DOHH2 (cell line): ENCODE measurements at regions not wholly inside any gene's neighbourhood (a gene's known extent, or its start where the extent isn't known, plus 50 kb on each side); places are given as distances from the start of the nearest gene placed in this dataset.

ENCODE experiments used
- CTCF ChIP-seq: fragments of 200-600 bp; sonication (generic); IDR thresholded peaks from one replicate; pipeline ENCODE4 v1.5.1; 2014; ENCODE audit warnings: antibody characterized with exemption, mild to moderate bottlenecking, low read depth, low read length; ENCODE audit not compliant: poor library complexity, severe bottlenecking
- EZH2phosphoT487 ChIP-seq: fragments of 200-600 bp; sonication (generic); IDR thresholded peaks from 2 replicates; pipeline ENCODE4 v1.6.1; 2017; ENCODE audit warnings: borderline replicate concordance, mild to moderate bottlenecking, antibody characterized with exemption, low read length, moderate library complexity, mixed read lengths

DNA sequence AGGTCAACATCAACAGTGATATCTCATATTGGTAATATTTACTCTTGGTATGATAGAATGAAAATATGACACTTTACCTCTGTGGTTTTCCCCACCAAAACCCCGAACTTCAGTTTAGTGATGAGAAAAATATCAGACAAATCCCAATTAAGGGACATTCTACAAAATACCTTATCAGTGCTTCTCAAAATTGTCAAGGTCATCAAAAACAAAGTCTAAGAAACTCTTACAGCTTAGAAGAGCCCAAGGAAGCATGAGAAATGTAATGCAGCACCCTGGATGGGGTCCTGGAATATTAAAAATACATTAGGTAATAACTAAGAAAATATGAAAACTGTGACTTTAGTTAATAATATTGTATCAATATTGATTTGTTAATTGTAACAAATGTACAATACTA is 148.3 kb upstream of the TFAP2D start:
- TF ChIP-seq CTCF: no peak
- no peak for TF ChIP-seq EZH2phosphoT487
